ENCODE measurements at regions not wholly inside any gene's neighbourhood (a gene's known extent, or its start where the extent isn't known, plus 50 kb on each side); places are given as distances from the start of the nearest gene placed in this dataset.
A peak's percentile ranks its signal among the peaks of the same experiment; 100 is the strongest.

GRCh38 chr2:65661980-65662653 is 229.7 kb upstream of the SPRED2 start:
- H3K4me3 Mint-ChIP-seq: peak overlapping the region; percentile 9
- peak overlapping the region; percentile 97 for H3K27ac Mint-ChIP-seq
- TF ChIP-seq CTCF (IDR thresholded peaks at IDR 0.05; ENCODE audit: unreplicated experiment): no peak
- no peak for DNase-seq (ENCODE audit: low spot score in 2 of 2, unreplicated experiment in 2 of 2)
- H3K9me3 Mint-ChIP-seq: no peaks in the 10 kb centered on the region
- H3K4me1 Mint-ChIP-seq: peaks cover 78% of the 10 kb centered on the region
- H3K36me3 Mint-ChIP-seq: peaks cover 2% of the 10 kb centered on the region
- no peaks in the 10 kb centered on the region for H3K27me3 Mint-ChIP-seq (ENCODE audit: low read depth)

GRCh38 chr2:65660340-65660739 is 227.9 kb upstream of the SPRED2 start:
- Mint-ChIP-seq H3K27ac (peak overlapping the region; percentile 97), H3K9me3 (no peaks in the 10 kb centered on the region), H3K36me3 (no peaks in the 10 kb centered on the region), H3K4me3 (no peak overlapping the region), H3K4me1 (peaks cover 88% of the 10 kb centered on the region), H3K27me3 (ENCODE audit: low read depth) (no peaks in the 10 kb centered on the region)
- no peak for DNase-seq (ENCODE audit: low spot score in 2 of 2, unreplicated experiment in 2 of 2)
- TF ChIP-seq CTCF (IDR thresholded peaks at IDR 0.05; ENCODE audit: unreplicated experiment): no peak

- no peaks in the 10 kb centered on the region for H3K36me3 Mint-ChIP-seq
- H3K4me3 Mint-ChIP-seq: peak overlapping the region; percentile 8
- no peak for DNase-seq (ENCODE audit: low spot score in 2 of 2, unreplicated experiment in 2 of 2)
- no peaks in the 10 kb centered on the region for H3K9me3 Mint-ChIP-seq
- H3K4me1 Mint-ChIP-seq: peaks cover 91% of the 10 kb centered on the region
- no peaks in the 10 kb centered on the region for H3K27me3 Mint-ChIP-seq (ENCODE audit: low read depth)
- TF ChIP-seq CTCF (IDR thresholded peaks at IDR 0.05; ENCODE audit: unreplicated experiment): no peak
- peak overlapping the region; percentile 97 for H3K27ac Mint-ChIP-seq
Observed at GRCh38 chr2:65658881-65659280, 226.5 kb upstream of the SPRED2 start.

GRCh38 chr2:65658266-65658665 is 225.9 kb upstream of the SPRED2 start:
- no peak overlapping the region for H3K4me3 Mint-ChIP-seq
- no peaks in the 10 kb centered on the region for H3K36me3 Mint-ChIP-seq
- peaks cover 91% of the 10 kb centered on the region for H3K4me1 Mint-ChIP-seq
- no peak for TF ChIP-seq CTCF (IDR thresholded peaks at IDR 0.05; ENCODE audit: unreplicated experiment)
- H3K27ac Mint-ChIP-seq: peak overlapping the region; percentile 97
- DNase-seq (ENCODE audit: low spot score in 2 of 2, unreplicated experiment in 2 of 2): no peak
- no peaks in the 10 kb centered on the region for H3K27me3 Mint-ChIP-seq (ENCODE audit: low read depth)
- H3K9me3 Mint-ChIP-seq: no peaks in the 10 kb centered on the region

GRCh38 chr2:65656160-65656718 is 223.8 kb upstream of the SPRED2 start:
- no peaks in the 10 kb centered on the region for H3K27me3 Mint-ChIP-seq (ENCODE audit: low read depth)
- peak overlapping the region; percentile 80 for H3K27ac Mint-ChIP-seq
- no peaks in the 10 kb centered on the region for H3K36me3 Mint-ChIP-seq
- H3K9me3 Mint-ChIP-seq: no peaks in the 10 kb centered on the region
- DNase-seq (ENCODE audit: low spot score in 2 of 2, unreplicated experiment in 2 of 2): no peak
- no peak overlapping the region for H3K4me3 Mint-ChIP-seq
- H3K4me1 Mint-ChIP-seq: peaks cover 74% of the 10 kb centered on the region
- no peak for TF ChIP-seq CTCF (IDR thresholded peaks at IDR 0.05; ENCODE audit: unreplicated experiment)

All from mesothelial cell of epicardium (in vitro differentiated cells).